D721Med (cell line): ENCODE measurements at regions not wholly inside any gene's neighbourhood (a gene's known extent, or its start where the extent isn't known, plus 50 kb on each side); places are given as distances from the start of the nearest gene placed in this dataset.

Source experiments
- DNase-seq: peaks from one replicate; pipeline ENCODE4 v3.0.0; 2011; ENCODE audit warnings: low spot score; ENCODE audit not compliant: insufficient read length
- FAIRE-seq: peaks from 2 replicates; lab custom pipeline; 2011; peaks lifted over from hg19 to GRCh38; lab: Jason Lieb, UNC
- CTCF ChIP-seq: IDR thresholded peaks from 2 replicates; pipeline ENCODE4 v1.5.1; 2012; ENCODE audit warnings: mild to moderate bottlenecking, control low read depth; ENCODE audit not compliant: insufficient read depth; ENCODE audit errors: missing control alignments

GRCh38 chr11:62062223-62062861 is 61.5 kb upstream of the INCENP start:
- FAIRE-seq: no peak
- no peak for TF ChIP-seq CTCF

GRCh38 chr11:62061356-62062222 is 62.2 kb upstream of the INCENP start:
- FAIRE-seq: no peak
- no peak for DNase-seq
- TF ChIP-seq CTCF: no peak

More at GRCh38 chr11:62062223-62062861, 61.5 kb upstream of the INCENP start:
- DNase-seq: no peak

GRCh38 chr11:62057069-62057468 is 66.7 kb upstream of the INCENP start:
- no peak for TF ChIP-seq CTCF
- no peak for FAIRE-seq
- DNase-seq: no peak

GRCh38 chr11:62055970-62056369 is 67.8 kb upstream of the INCENP start:
- no peak for TF ChIP-seq CTCF
- DNase-seq: no peak
- no peak for FAIRE-seq

- DNase-seq: no peak
- TF ChIP-seq CTCF: peak; percentile 34
- no peak for FAIRE-seq
Observed at GRCh38 chr11:62054484-62055121, 69.2 kb upstream of the INCENP start.

GRCh38 chr11:62054081-62054480 is 69.7 kb upstream of the INCENP start:
- no peak for TF ChIP-seq CTCF
- FAIRE-seq (no peak), DNase-seq (no peak)
